Activated CD4-positive, alpha-beta T cell treated with anti-CD3 and anti-CD28 coated beads, Interleukin-2, amount 50 U/mL, for 24 hours (primary cell): ENCODE measurements at regions not wholly inside any gene's neighbourhood (a gene's known extent, or its start where the extent isn't known, plus 50 kb on each side); places are given as distances from the start of the nearest gene placed in this dataset.

Experiments
- DNase-seq, 2 donors: peaks; one replicate each; pipeline ENCODE4 v3.0.0-alpha.2; 2020; ENCODE audit warnings: low read depth in 1 of 2, low spot score in 1 of 2

DNA sequence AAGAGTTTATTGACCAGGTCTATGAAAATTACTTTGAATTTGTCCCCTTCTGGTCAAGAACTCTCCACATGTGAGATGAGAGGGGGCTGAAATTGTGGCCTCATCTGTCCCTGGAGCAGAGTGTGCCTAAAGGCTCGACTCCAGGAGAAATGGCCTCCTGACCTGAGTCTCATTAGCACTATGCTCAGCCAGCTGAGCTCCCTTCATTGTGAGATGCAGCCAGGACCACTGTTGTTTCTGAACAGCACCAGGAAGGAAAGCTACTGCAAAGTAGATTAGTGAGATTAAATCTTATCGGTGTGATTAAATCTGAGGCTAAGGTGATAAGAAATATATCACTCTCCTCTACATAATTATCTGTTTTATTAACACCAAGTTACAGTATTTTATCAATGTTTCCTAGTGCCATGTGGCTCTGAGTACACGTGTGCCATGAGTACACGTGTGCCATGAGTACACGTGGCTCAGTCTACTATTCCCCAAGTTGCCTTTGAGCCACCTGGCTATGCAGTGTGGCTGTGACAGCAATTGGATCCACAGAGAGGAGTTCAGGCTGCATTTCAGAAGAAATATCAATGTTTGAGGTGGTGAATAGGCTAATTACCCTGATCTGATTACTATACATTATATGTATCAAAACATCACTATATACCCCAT, 126.9 kb downstream of the IPMK start:
- DNase-seq = no peak

GRCh38 chr10:58140054-58140453, 127.6 kb downstream of the IPMK start:
- DNase-seq = no peak

- no peak for DNase-seq
Measured at GRCh38 chr10:58137813-58138212, 129.9 kb downstream of the IPMK start.

DNA sequence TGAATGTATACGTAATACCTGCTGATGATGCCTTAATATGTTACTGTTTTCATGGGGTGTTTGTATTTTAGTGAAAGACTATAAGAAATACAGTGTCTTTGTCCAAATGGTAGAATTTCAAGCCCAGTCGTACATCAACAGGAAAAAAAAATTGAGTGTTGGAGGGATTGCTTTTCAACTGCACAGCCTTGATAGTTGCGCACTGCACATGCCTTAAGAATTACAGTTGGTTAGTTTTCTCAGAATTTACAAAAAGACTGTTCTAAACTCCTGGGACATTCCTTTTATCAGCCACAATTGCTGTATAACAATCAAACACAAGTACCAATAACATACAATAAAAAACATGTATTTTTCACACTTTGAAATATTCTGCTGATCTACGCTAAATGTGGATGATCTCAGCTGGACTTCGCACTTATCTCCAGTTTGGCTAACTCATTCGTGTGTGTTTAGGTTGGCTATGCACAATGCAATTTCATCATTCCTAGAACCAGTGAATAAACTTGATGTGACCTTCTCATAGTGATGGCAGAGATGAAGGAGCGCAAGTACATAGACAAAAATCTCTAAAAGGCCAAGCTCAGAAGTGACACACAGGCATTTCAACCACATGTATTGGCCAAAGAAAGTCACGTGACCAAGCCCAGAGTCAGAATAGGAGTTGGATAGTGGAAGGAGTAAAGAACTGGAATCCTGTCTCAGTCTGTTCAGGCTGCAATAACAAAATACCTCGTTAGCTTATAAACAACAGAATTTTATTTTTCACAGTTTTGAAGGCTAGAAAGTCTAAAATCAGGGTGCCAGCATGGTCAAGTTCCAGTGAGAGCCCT, 152.3 kb downstream of the IPMK start:
- no peak for DNase-seq

- DNase-seq = no peak
Measured at GRCh38 chr10:58109731-58110130, 158.0 kb downstream of the IPMK start.

DNA sequence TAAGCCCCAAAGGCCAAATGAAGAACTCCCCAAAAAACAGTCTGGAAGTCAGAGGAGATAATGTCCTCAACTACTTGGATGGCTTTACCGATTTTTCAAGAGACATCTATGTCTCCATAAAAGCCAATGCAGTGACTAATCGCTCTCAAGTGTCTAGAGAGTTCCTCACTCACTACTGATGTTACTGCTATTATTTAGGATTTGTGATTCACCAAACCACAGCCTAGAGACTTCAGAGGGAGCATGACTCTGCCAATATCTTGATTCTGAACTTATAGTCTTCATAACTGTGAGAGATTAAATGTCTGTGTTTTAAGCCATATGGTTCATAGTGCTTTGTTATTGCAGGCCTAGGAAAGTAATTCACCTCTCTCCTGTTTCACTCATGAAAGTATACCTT, 160.2 kb downstream of the IPMK start:
- DNase-seq = no peak

GRCh38 chr10:58106211-58107035, 161.3 kb downstream of the IPMK start:
- DNase-seq = no peak

DNA sequence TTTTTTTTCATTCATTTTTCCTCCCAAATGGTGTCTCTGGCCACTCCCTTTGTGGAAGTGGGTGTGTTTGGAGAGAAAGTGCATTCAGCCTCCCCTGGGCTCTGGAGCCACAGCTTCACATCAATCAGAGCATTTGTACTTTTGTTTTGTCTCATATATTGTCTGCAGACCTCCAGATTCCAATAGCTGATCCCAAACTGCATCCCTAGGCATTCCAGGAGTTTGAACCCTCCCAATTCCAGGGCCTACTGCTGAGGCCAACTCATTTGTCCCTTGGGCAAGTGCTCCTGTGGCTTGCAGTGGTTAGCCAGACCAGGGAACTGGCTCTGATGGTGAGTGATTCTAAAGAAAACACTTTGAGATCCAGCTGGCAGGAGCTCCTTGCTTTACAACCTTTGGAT, 163.3 kb downstream of the IPMK start:
- DNase-seq = no peak

DNA sequence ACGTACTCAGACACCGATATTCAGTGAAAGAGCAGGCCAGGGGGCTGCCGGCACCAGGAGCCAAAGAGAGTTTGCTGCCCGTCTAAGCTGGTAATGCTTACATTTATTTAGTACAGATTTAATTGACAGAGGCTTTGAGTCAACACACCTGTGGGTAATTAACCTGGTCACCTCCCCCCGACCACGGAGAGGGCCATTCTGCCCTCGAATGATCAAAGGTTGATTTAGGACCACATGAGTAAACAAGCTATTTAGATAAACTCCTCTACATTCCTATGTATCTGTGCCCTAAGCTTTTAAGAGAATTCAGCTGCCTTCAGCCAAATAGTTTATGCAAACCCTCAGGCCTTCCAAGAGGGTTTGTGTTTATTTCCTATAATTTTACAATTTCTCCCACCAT, 164.8 kb downstream of the IPMK start:
- DNase-seq = no peak

DNA sequence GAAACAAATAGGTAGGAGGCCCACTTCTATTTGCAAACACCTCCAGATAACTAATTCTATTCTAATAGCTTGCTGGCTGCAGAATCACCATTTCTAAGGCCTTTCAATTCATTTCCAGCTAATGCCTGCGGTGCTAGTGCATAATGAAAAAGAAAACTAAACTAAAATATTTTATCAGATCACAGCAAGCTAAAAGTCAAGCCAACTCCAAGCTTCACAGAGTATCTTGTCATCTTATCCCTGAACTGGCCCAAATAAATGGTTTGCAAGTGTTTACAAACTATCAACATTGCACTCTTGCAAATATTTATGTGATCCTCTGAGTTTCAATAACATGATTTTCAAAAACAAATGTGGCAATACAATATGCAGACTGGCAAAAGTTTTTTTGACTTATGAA, 166.0 kb downstream of the IPMK start:
- no peak for DNase-seq

- DNase-seq = no peak
Measured at GRCh38 chr10:58094985-58095718, 172.5 kb downstream of the IPMK start.

- DNase-seq = no peak
Measured at GRCh38 chr10:58091886-58092285, 175.8 kb downstream of the IPMK start.

DNA sequence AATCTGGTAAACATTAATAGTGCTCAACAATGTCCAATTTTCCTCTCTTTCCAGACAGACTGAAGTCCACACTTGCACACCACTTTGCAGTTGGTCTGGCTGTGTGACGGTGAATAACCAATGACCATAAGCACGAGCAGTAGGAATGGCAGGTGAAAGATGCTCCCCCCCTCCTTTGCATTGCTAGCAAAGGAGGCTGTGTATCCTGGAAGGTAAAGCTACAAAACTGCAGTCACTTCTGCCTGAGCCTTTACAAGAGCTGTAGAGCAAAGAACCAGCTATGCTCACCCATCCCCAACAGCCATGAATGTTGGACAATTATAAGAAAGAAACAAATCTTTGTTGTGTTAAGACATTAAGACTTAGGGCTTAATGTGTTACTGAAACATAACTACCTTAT, 178.0 kb downstream of the IPMK start:
- no peak for DNase-seq

- DNase-seq = no peak
Measured at GRCh38 chr10:58087896-58088295, 179.8 kb downstream of the IPMK start.

- no peak for DNase-seq
Measured at GRCh38 chr10:58086763-58087150, 180.9 kb downstream of the IPMK start.

DNA sequence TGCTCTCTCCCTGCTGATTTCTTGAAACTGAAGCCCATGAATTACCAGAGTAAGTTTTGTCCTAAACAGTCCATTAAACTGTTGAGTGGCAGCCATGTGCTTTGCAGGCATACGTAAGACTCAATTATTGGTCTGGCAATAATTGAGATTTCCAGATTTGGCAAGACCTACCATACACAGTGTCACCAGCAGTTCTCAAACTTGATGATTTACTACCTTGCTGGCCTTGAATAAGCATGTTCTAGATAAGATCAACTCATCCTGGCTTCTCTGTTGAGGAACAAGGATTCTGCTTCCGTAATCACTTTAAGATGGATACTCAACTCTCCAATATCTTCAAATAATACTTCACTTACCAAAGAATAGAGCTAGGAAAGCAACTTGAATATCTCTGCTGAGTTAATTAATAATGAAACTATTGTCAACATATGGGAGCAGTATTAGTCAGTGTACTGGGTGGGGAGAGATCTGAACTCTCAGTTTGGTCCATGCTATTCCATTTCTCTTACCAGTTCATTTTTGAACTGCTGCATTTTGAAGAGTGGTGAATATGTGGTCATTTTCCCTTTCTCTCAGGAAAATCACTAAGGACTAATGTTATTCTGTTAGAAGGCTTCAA, 181.4 kb downstream of the IPMK start:
- no peak for DNase-seq

- DNase-seq = no peak
Measured at GRCh38 chr10:58082248-58082647, 185.4 kb downstream of the IPMK start.

DNA sequence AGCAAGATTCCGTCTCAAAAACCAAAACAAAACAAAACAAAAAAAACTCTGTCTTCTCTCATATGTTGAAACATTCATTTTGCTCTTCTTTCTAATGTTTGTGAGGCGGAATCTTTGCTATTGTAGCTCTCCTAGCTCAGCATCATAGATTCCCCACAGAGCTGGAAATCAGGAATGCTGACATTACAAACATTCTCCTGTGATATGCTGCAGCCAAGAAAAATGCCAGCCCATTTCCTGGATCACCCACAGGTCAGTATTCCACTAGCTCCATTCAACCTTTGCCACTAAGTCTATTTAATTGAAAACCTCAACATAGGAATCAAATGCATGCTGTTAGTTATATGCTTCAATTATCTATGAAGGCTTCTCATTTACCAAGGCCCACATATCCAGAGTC, 186.3 kb downstream of the IPMK start:
- no peak for DNase-seq

DNA sequence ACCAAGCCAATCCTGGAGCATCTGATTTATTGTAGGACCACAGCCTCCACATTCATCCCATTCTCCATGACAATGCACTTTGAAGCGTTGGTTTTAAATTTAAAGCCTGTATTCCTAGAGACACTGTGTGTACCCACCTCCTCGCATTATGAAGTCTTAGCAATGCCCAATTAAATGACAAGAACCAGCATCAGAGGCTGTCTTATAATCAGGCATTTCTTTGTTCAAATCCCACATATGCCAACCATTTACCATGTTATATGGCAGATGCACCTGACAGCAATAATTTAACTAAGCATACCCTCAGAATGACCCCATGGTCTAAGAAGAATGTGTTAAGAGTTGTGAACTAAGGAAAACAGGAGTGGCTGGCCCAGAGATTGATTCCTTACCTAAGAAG, 188.2 kb downstream of the IPMK start:
- DNase-seq = no peak

DNA sequence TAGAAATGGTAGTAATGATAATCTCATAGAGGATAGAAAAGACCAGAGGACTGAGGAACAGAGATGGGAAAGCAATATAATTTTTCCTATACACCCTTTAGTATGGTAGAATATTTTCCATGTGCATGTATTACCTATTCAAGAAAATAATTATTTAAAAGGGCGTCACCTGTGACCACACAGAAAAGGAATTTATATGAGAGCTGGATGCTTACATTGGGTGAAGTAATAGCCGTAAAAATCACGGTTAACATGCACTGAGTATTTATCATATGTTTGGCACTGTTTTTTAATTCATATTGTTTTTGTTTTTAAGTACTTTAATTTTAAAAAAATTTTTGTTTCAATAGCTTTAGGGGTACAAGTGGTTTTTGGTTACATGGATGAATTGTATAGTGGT, 195.1 kb downstream of the IPMK start:
- no peak for DNase-seq

GRCh38 chr10:58070956-58071355, 196.7 kb downstream of the IPMK start:
- no peak for DNase-seq
